Fibroblast of lung (primary cell): ENCODE measurements at regions not wholly inside any gene's neighbourhood (a gene's known extent, or its start where the extent isn't known, plus 50 kb on each side); places are given as distances from the start of the nearest gene placed in this dataset.

Experiments used
- DNase-seq, 2 donors: peaks; one replicate each; pipeline versions ENCODE4 v3.0.0 to v3.0.0-alpha.2; 2010; ENCODE audit warnings: low read depth in 2 of 2
- H2AFZ ChIP-seq: 2 replicates; pipeline ENCODE4 v1.5.1; 2012; ENCODE audit warnings: low read length, control low read depth, inconsistent platforms
- H3K27ac ChIP-seq: 2 replicates; pipeline ENCODE4 v1.5.1; 2011; ENCODE audit warnings: low read length, control low read depth; ENCODE audit not compliant: insufficient read depth
- H3K27me3 ChIP-seq: 2 replicates; pipeline ENCODE4 v1.5.1; 2011; ENCODE audit warnings: mild to moderate bottlenecking, low read length; ENCODE audit not compliant: control insufficient read depth, insufficient read depth
- H3K36me3 ChIP-seq: 2 replicates; pipeline ENCODE4 v1.5.1; 2011; ENCODE audit warnings: low read length; ENCODE audit not compliant: control insufficient read depth, insufficient read depth
- H3K4me1 ChIP-seq: 2 replicates; pipeline ENCODE4 v1.5.1; 2011; ENCODE audit warnings: low read length; ENCODE audit not compliant: control insufficient read depth, insufficient read depth; ENCODE audit errors: extremely low read depth
- H3K4me2 ChIP-seq: 2 replicates; pipeline ENCODE4 v1.5.1; 2011; ENCODE audit warnings: low read length, control low read depth; ENCODE audit not compliant: insufficient read depth; ENCODE audit errors: extremely low read depth
- H3K4me3 ChIP-seq, 4 experiments: fragments of 200-600 bp in 1 of 4; sonication (generic) in 1 of 4; replicated peaks in 1 of 4; 2 replicates each; pipeline ENCODE4 v1.5.1; 2011 to 2016; ENCODE audit warnings: low read length in 4 of 4, low read depth in 3 of 4, mild to moderate bottlenecking in 3 of 4, control low read depth in 2 of 4, inconsistent platforms in 1 of 4, mixed read lengths in 1 of 4; ENCODE audit not compliant: insufficient read depth in 1 of 4; ENCODE audit errors: control extremely low read depth in 1 of 4
- H3K79me2 ChIP-seq: 2 replicates; pipeline ENCODE4 v1.5.1; 2012; ENCODE audit warnings: mild to moderate bottlenecking, low read length, inconsistent platforms; ENCODE audit not compliant: control insufficient read depth, insufficient read depth
- H3K9ac ChIP-seq: 2 replicates; pipeline ENCODE4 v1.5.1; 2011; ENCODE audit warnings: mild to moderate bottlenecking, low read length, control low read depth; ENCODE audit not compliant: insufficient read depth
- H3K9me3 ChIP-seq: 2 replicates; pipeline ENCODE4 v1.5.1; 2012; ENCODE audit warnings: low read depth, low read length; ENCODE audit not compliant: control insufficient read depth, insufficient read depth
- H4K20me1 ChIP-seq: 2 replicates; pipeline ENCODE4 v1.5.1; 2011; ENCODE audit warnings: low read length; ENCODE audit not compliant: control insufficient read depth, insufficient read depth; ENCODE audit errors: extremely low read depth
- CTCF ChIP-seq, 2 donors: IDR thresholded peaks in 1 of 2; conservative IDR thresholded peaks in 1 of 2; 1 replicate in 1 of 2; 2 replicates in 1 of 2; pipeline ENCODE4 v1.5.1; 2011 to 2012; ENCODE audit warnings: low read length in 2 of 2, control low read depth in 1 of 2, inconsistent platforms in 1 of 2, low read depth in 1 of 2, mild to moderate bottlenecking in 1 of 2
- EZH2 ChIP-seq: IDR thresholded peaks from 2 replicates; pipeline ENCODE4 v1.5.1; 2012; ENCODE audit warnings: low read length, control low read depth, mild to moderate bottlenecking; ENCODE audit errors: missing control alignments

DNA sequence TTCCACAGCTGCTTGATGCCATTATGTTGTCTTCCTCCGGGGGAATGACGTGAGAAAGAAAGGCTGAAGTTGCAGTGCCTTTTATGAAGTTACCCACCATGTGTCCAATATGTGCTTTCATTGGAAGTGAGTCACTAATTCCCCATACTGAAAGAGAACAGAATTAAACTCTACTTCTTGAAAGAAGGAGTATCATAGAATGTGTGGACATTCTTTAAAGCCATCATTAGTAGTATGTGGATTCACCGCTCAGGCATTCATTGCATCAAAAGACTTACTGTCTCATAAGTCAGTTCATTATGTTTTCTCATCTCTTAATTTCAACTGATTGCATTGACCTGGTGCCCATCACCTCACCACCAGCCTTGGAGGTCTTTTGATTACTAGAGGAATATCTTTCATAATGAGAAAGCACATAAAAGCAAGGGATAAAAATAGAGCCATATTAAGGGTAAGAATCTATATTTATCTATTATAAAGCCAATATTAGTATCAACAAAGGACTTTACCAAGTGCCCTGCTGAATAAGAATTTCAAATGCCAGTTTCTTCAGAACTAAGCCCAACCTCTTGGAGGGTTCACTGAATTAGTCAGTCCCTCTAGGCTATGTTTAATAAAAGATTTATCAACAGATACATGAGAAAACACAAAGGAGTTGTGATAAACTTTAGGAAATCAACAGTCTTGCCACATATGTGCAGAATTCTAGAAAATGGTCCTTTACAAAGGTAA lies 516.1 kb downstream of the NTRK2 start:
- no peak overlapping the region for H3K9ac ChIP-seq
- no peaks in the 10 kb centered on the region for H3K4me1 ChIP-seq
- no peak overlapping the region for H3K4me3 ChIP-seq

DNA sequence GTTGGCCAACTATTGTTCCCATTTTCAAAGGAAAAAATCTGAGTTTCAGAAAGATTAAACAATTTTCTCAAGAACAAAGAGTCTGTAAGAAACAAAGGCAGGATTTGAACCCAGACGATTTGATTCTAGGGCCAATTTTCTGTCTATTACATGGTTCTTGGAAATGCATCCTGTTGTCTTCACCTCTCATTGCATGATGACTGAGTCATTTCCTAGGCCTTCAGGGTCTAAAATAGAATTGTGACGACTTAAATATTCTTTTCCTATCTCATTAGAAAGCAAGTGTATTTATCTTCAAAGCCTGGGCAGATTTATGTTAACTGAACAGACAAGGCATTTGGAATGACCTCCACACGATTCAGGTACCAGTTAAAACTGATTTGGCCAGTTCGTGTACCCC lies 512.9 kb downstream of the NTRK2 start:
- no peaks in the 10 kb centered on the region for H3K9me3 ChIP-seq
- H3K27ac ChIP-seq: no peak overlapping the region
- H3K9ac ChIP-seq: no peak overlapping the region
- no peak overlapping the region for H2AFZ ChIP-seq
- no peak for TF ChIP-seq CTCF (conservative IDR thresholded peaks at IDR 0.05 in 1 of 2, IDR thresholded peaks at IDR 0.05 in 1 of 2; ENCODE audit: low read depth in 1 of 2, low read length in 2 of 2)
- no peak for TF ChIP-seq EZH2
- H3K79me2 ChIP-seq: no peaks in the 10 kb centered on the region
- H3K36me3 ChIP-seq: no peaks in the 10 kb centered on the region
- H3K4me1 ChIP-seq: no peaks in the 10 kb centered on the region
- no peak overlapping the region for H3K4me3 ChIP-seq
- peak in 1 of 2 donors; percentile 31 for DNase-seq
- no peaks in the 10 kb centered on the region for H3K27me3 ChIP-seq
- no peaks in the 10 kb centered on the region for H4K20me1 ChIP-seq
- H3K4me2 ChIP-seq: no peak overlapping the region

More for the DNA sequence above, 516.1 kb downstream of the NTRK2 start:
- TF ChIP-seq CTCF (conservative IDR thresholded peaks at IDR 0.05 in 1 of 2, IDR thresholded peaks at IDR 0.05 in 1 of 2; ENCODE audit: low read depth in 1 of 2, low read length in 2 of 2) (no peak), EZH2 (no peak)
- H3K79me2 ChIP-seq: no peaks in the 10 kb centered on the region
- H3K36me3 ChIP-seq: no peaks in the 10 kb centered on the region
- H2AFZ ChIP-seq: no peak overlapping the region
- H3K4me2 ChIP-seq: no peak overlapping the region
- no peak overlapping the region for H3K27ac ChIP-seq
- no peaks in the 10 kb centered on the region for H4K20me1 ChIP-seq
- no peaks in the 10 kb centered on the region for H3K27me3 ChIP-seq
- DNase-seq: peak in 1 of 2 donors; percentile 24
- H3K9me3 ChIP-seq: no peaks in the 10 kb centered on the region

DNA sequence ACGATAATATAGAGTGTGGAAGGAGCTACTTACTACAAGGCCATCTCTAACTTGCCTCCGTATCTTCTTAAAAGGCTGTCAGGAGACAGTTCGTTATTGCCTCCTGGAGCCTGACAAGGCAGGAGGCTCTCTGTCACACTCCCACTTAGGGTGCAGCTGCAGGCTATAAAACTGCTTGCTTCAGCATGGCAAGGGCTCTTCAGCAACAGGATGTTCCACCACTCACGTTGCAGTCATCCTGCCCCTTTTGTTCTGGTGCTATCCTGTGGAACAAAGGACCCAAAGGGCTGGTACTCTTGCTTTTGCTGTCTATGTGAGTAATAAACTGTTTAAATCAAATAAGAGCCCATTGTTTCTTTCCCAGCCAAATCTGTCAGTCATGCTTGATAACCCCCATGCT lies 508.9 kb downstream of the NTRK2 start:
- no peak overlapping the region for H3K4me2 ChIP-seq
- no peaks in the 10 kb centered on the region for H3K4me1 ChIP-seq
- H3K79me2 ChIP-seq: no peaks in the 10 kb centered on the region
- H2AFZ ChIP-seq: no peak overlapping the region
- no peaks in the 10 kb centered on the region for H3K36me3 ChIP-seq
- TF ChIP-seq CTCF (conservative IDR thresholded peaks at IDR 0.05 in 1 of 2, IDR thresholded peaks at IDR 0.05 in 1 of 2; ENCODE audit: low read depth in 1 of 2, low read length in 2 of 2): no peak
- TF ChIP-seq EZH2: no peak
- H3K27ac ChIP-seq: no peak overlapping the region
- no peak overlapping the region for H3K4me3 ChIP-seq
- no peak overlapping the region for H3K9ac ChIP-seq
- H3K9me3 ChIP-seq: no peaks in the 10 kb centered on the region
- no peaks in the 10 kb centered on the region for H4K20me1 ChIP-seq
- no peak for DNase-seq
- H3K27me3 ChIP-seq: no peaks in the 10 kb centered on the region
